WERI-Rb-1 (cell line): ENCODE measurements at regions not wholly inside any gene's neighbourhood (a gene's known extent, or its start where the extent isn't known, plus 50 kb on each side); places are given as distances from the start of the nearest gene placed in this dataset.

Experiments
- DNase-seq: peaks from one replicate; pipeline ENCODE4 v3.0.0-alpha.2; 2020
- H3K27ac ChIP-seq: fragments of 250-450 bp; sonication (Bioruptor Pico); 2 replicates; pipeline ENCODE4 v1.5.1; 2020; ENCODE audit warnings: mild to moderate bottlenecking, moderate library complexity
- H3K27me3 ChIP-seq: fragments of 250-450 bp; sonication (Bioruptor Pico); 2 replicates; pipeline ENCODE4 v1.5.1; 2021; ENCODE audit warnings: mild to moderate bottlenecking, low read depth, moderate library complexity; ENCODE audit not compliant: insufficient read depth, severe bottlenecking
- H3K36me3 ChIP-seq: fragments of 250-450 bp; sonication (Bioruptor Pico); 2 replicates; pipeline ENCODE4 v1.5.1; 2020; ENCODE audit warnings: mild to moderate bottlenecking, moderate library complexity
- H3K4me3 ChIP-seq: 2 replicates; pipeline ENCODE4 v1.5.1; 2011; ENCODE audit warnings: low read depth, mild to moderate bottlenecking, control low read depth, low read length
- H3K9me3 ChIP-seq: fragments of 250-450 bp; sonication (Bioruptor Pico); 2 replicates; pipeline ENCODE4 v1.5.1; 2021; ENCODE audit warnings: mild to moderate bottlenecking, moderate library complexity; ENCODE audit not compliant: severe bottlenecking
- TF ChIP-seq, protein P1 (sequence below): IDR thresholded peaks from 2 replicates; pipeline ENCODE4 v1.5.1; 2011; ENCODE audit warnings: low read depth, mild to moderate bottlenecking, control low read depth, inconsistent platforms, low read length

DNA sequence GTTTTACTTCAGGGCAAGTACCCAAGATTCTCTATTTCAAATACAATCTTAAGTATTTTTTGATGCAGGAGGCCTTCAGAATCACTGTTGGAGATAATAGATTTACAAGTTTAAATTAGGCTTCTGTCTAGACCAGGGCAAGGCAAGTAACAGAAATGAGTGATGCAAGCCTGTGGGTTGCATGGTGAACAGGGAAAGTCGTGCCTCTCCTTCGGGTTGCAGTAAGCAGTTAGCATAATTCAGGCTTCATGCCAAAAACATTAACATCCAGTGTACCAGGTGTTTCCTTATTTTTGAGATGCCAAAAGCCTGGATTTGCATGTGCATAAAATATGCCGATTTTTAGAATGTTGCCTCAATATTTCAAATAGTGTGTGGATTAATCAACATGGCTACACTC is 369.0 kb downstream of the CAAP1 start:
- no peaks in the 10 kb centered on the region for H3K9me3 ChIP-seq
- no peak overlapping the region for H3K27ac ChIP-seq
- no peaks in the 10 kb centered on the region for H3K36me3 ChIP-seq
- TF ChIP-seq, protein P1, sequence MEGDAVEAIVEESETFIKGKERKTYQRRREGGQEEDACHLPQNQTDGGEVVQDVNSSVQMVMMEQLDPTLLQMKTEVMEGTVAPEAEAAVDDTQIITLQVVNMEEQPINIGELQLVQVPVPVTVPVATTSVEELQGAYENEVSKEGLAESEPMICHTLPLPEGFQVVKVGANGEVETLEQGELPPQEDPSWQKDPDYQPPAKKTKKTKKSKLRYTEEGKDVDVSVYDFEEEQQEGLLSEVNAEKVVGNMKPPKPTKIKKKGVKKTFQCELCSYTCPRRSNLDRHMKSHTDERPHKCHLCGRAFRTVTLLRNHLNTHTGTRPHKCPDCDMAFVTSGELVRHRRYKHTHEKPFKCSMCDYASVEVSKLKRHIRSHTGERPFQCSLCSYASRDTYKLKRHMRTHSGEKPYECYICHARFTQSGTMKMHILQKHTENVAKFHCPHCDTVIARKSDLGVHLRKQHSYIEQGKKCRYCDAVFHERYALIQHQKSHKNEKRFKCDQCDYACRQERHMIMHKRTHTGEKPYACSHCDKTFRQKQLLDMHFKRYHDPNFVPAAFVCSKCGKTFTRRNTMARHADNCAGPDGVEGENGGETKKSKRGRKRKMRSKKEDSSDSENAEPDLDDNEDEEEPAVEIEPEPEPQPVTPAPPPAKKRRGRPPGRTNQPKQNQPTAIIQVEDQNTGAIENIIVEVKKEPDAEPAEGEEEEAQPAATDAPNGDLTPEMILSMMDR: no peak
- no peak for DNase-seq
- H3K27me3 ChIP-seq: peaks cover 45% of the 10 kb centered on the region
- no peak overlapping the region for H3K4me3 ChIP-seq

DNA sequence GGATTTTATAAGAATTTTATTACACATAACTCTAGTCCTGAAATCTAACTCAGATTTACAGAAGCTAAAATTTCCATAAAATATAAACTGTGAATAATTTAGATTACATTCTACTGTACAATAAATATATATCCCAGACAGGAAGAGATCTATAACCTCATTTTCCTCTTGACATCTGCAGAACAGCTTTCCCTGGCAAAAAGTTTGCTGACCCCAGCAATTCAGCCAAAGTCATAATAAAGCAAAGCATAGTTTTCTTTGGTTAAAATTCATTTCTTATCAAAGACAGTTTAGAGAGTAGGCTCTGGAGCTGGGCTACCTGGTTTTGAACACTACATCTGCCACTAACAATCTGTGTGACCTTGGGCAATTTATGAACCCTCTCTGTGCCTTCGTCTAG is 372.5 kb downstream of the CAAP1 start:
- peaks cover 32% of the 10 kb centered on the region for H3K27me3 ChIP-seq
- H3K9me3 ChIP-seq: no peaks in the 10 kb centered on the region
- no peak overlapping the region for H3K4me3 ChIP-seq
- H3K36me3 ChIP-seq: no peaks in the 10 kb centered on the region
- no peak for DNase-seq
- TF ChIP-seq, protein P1: no peak
- no peak overlapping the region for H3K27ac ChIP-seq

DNA sequence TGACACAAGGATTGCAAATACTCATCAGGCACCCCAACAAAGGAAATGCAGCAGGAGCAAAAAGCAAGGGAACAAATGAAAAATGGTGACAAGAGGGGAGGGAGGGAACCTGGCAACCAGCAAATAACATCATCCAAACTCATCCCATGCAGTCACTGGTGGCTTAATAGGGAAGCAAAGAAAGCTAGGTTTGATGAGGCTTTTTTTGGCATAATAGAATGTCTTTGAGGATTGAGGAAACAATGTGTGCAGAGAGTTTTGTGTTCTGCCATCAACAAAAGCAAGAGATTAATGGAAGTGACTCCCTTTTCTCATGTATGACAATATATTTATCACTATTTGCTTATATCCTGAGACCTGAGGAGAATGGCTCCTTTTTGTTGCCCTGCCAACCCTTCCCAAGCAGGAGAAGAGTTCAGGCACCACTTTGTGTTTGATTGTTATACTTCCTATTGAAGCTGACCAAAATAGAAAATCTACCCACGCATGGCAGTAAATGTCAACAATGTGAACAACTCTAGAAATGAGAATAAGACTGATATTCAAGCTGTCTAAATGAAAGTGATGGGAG is 375.7 kb downstream of the CAAP1 start:
- TF ChIP-seq, protein P1: no peak
- DNase-seq: no peak
- H3K4me3 ChIP-seq: no peak overlapping the region
- H3K27me3 ChIP-seq: peaks cover 40% of the 10 kb centered on the region
- H3K9me3 ChIP-seq: no peaks in the 10 kb centered on the region
- H3K36me3 ChIP-seq: no peaks in the 10 kb centered on the region
- H3K27ac ChIP-seq: no peak overlapping the region

DNA sequence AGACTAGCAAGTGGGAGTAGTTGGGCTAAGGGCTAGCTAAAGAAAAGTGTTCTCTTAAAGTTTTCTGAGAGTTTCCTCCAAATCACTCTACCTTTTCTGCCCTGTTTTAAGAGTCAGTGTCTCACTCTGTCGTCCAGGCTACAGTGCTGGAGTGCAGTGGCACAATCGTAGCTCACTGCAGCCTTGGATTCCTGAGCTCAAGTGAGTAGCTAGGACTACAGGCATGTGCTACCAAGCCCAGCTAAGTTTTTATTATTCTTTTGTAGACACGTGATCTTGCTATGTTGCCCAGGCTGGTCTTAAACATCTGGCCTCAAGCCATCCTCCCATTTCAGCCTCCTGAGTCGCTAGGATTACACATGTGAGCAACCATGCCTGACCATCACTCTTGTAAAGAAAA is 378.9 kb downstream of the CAAP1 start:
- H3K4me3 ChIP-seq: no peak overlapping the region
- no peaks in the 10 kb centered on the region for H3K36me3 ChIP-seq
- H3K27ac ChIP-seq: no peak overlapping the region
- no peaks in the 10 kb centered on the region for H3K9me3 ChIP-seq
- peaks cover 24% of the 10 kb centered on the region for H3K27me3 ChIP-seq
- TF ChIP-seq, protein P1: no peak
- no peak for DNase-seq

DNA sequence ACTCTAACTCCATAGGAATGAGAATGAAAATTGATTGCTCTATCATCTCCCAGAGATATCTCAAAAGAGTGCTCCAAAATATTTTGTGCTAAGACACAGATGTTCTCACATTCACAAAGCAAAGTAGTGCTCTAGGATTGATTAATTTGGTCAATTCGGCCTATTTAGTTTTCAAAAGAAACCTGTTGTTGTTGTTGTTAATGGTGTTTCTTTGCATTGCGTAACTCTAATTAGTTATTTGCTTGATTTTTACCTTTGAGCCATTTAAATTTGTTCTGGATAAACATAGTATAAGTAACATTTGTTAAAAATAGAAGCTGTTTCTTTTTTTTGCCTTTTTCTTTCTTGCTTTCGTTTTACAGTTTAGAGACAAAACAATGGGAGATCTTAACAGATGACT is 382.5 kb downstream of the CAAP1 start:
- Histone ChIP-seq H3K4me3 (no peak overlapping the region), H3K9me3 (no peaks in the 10 kb centered on the region), H3K36me3 (no peaks in the 10 kb centered on the region), H3K27me3 (peaks cover 40% of the 10 kb centered on the region), H3K27ac (no peak overlapping the region)
- DNase-seq: no peak
- TF ChIP-seq, protein P1: no peak

DNA sequence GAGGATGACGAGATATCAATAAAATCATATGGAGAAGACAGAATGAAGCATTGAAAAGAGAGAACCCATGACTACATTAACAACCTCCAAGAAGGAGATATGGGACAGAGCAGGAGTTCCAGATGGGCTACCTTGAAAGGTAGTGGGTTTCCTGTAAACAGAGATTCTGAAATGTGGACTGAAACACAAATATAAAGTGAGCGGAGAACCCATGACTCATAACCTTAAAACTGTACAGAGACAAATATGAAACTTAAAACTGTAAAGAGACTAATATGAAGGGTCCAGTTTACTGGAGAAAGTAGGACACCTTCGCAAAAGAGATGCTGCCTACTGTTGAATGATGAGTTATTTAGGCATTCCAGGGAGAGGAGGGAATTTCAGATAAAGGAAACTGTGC is 383.7 kb downstream of the CAAP1 start:
- no peaks in the 10 kb centered on the region for H3K36me3 ChIP-seq
- no peak for DNase-seq
- TF ChIP-seq, protein P1: no peak
- H3K4me3 ChIP-seq: no peak overlapping the region
- H3K27ac ChIP-seq: no peak overlapping the region
- no peaks in the 10 kb centered on the region for H3K9me3 ChIP-seq
- H3K27me3 ChIP-seq: peaks cover 42% of the 10 kb centered on the region
